Stimulated activated CD4-positive, alpha-beta T cell treated with anti-CD3 and anti-CD28 coated beads, TNF-alpha, amount 100 ng/mL, for 1 hour (primary cell): ENCODE measurements at regions not wholly inside any gene's neighbourhood (a gene's known extent, or its start where the extent isn't known, plus 50 kb on each side); places are given as distances from the start of the nearest gene placed in this dataset.
"Not testable (repeated sequence)": the region's sequence is repeated elsewhere in the genome, so short reads cannot be mapped to it uniquely, and the experiment has no call there.

ENCODE experiments used
- DNase-seq, 3 donors: peaks; one replicate each; pipeline ENCODE4 v3.0.0-alpha.2; 2020; ENCODE audit warnings: low read depth in 3 of 3, low spot score in 1 of 3

DNA sequence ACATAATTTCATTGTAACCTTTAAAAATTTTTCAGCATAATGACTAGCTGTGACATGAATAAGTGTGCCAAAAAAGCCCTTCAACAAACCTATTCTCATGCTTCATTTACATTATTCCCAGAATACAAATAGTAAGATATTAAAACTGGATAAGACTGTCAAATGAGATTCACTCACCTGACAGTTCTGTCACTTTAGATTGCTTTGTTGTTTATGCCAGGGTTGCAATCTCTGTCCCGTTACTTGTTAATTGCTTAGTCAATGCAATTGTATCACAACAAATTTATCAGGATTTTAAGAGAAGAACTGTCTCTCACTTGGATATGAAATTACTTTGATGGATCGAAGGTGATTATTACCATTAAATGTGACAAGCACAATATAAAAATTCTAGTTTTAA, 616.0 kb upstream of the IGFBP7 start:
- no peak for DNase-seq

DNA sequence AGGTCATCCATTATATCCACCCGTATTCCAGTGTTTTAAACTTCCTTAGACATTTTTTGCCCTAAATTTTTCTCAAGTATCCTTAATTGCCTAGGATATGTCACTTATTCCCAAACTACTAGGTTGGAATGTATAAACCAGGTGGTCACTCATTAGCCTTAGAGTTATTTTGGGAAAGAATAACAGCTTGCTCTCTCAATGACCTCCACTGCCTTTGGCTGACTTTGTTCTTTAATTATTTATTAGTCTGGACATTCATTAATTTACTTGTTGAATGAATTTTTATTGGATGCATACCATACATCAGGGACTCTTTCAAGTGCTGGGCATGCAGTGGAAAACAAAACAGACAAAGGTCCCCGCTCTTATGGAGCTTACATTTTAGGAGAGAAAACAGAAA, 609.3 kb upstream of the IGFBP7 start:
- no peak for DNase-seq

DNA sequence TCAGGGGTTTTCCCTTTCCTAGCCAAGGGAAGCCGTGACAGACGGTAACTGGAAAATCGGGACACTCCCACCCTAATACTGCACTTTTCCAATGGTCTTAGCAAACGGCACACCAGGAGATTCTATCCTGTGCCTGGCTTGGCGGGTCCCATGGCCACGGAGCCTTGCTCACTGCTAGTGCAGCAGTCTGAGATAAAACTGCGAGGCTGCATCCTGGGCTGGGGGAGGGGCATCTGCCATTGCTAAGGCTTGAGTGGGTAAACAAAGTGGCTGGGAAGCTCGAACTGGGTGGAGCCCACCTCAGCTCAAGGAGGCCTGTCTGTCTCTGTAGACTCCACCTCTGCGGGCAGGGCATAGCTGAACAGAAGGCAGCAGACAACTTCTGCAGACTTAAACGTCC, 604.1 kb upstream of the IGFBP7 start:
- not testable (repeated sequence) for DNase-seq

DNA sequence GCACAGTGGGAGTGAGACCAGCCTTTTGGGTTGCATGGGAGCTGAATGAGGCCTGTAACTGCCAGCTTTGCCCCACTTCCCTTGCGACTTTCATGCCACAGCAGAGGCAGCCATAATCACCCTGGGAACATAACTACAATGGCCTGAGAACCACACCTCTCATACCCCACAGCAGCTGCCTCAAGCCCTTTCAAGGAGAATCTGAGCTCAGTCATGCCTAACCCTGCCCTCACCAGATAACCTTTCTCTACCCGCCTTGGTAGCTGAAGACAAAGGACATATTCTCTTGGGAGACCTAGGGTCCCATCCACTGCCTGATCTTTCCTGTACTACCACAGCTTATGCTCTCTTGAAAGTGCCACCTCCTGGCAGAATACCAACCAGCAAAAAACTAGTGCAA, 599.9 kb upstream of the IGFBP7 start:
- no peak for DNase-seq

DNA sequence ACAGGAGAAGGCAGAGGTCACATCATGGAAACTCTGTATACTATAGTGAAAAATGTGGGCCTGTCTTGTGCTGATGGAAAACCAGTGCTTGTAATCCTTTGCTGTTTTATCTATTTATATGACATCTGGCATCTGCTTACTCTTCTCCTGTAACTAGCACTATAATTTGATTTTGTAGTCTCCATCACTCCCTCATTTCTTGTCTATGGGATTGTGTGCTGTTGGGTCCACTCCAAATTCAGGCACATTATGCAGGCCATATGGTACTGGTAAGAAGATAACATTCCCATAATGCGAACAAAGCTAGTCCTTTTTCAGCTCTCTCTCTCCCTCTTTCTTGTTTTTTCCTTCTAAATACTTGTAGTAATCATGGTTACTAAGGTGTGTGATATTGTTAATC, 581.2 kb upstream of the IGFBP7 start:
- no peak for DNase-seq

DNA sequence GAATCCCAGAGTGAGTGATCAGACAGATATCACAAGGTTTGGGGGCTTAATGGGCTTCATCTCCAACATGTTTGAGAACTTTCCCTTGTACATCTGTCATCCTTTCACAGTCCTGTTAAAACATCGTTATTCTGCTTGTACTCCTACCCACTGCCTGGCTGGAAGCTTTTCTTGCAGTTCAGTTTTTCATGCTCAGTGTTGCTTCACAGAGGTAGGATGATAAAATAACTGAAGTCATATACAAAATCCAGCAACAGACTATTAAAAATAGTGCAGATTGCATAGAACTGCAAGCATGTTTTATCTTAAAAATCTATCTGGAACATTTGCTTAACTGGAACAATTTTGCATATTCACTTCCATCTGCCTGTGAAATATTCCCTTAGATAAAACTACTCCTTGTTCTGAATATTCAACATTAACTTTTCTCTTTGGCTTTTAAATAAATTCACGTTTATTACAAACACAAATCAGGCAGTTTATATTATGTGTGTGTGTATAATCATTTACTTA, 579.6 kb upstream of the IGFBP7 start:
- DNase-seq: no peak

DNA sequence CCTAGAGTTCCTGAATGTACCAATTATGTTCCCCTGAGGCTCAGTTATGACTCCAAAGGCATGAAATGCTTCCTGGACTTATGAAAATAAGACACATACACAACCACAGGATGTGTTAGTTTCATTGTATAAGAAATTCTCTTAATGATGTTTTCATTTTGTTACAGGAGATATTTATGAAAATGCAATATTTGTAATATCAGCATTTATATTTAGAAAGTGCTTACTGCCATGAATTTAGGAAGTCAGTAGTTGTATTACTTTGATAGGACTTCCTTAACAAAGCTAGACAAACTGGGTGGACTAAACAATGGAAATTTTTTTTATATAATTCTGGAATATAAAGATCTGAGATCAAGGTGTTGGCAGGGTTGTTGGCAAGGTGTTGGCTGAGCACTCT, 572.1 kb upstream of the IGFBP7 start:
- DNase-seq: no peak

DNA sequence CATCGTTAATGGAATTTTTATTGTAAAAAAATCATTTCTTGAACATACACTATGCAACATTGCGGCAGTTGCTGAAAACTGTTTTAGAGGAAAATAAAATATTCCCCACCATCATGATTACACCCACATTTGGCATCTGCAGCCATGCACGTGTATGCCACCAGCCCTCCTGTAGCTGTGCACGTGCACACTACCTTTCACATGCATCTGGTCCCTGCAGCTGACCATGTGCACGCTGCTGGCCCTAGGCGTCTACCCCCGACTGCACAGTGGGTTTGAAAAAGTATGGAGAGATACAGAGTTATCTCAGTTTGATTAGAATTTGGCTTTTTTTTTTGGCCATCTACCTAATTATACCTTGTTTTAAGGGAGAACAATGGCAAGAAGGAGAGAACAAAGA, 569.8 kb upstream of the IGFBP7 start:
- DNase-seq: no peak

DNA sequence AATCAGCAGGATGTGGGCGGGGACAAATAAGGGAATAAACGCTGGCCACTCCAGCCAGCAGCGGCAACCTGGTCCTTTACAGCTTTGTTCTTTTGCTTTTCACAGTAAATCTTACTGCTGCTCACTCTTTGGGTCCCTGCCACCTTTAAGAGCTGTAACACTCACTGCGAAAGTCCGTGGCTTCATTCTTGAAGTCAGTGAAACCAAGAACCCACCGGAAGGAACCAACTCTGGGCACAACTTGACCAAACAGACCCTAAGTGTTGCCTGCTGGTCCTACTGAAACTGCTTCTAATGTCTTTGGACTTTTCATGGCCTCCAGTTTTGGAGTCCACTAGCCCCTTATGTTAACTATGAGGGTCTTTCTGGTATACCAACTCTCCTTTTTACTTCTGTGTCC, 566.2 kb upstream of the IGFBP7 start:
- no peak for DNase-seq

DNA sequence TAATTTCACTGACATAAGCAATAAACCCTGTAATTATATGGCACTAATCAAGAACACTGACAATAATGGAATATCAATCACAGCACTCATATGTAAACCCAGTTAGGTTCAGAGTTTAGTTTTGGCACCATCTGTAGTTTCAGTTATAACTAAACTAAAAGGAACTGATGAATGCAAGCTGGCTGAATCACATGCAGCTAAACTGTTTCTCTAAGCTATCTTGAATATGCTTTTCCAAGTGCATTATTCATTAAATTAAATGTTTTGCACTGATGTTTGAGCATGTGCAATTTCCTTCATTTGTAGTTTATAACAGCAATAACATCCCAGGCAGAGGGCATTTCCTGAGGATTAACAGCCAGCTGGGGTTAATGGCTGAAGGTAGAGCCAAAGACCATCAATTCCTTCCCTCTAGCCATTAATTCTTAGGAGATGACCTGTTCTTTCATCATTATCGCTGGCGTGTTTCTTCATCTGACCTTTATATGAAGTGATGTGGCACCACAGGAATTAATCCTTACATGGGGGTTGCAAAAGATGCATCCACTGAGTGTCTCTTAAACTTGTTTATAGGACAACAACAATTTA, 562.8 kb upstream of the IGFBP7 start:
- DNase-seq: no peak

DNA sequence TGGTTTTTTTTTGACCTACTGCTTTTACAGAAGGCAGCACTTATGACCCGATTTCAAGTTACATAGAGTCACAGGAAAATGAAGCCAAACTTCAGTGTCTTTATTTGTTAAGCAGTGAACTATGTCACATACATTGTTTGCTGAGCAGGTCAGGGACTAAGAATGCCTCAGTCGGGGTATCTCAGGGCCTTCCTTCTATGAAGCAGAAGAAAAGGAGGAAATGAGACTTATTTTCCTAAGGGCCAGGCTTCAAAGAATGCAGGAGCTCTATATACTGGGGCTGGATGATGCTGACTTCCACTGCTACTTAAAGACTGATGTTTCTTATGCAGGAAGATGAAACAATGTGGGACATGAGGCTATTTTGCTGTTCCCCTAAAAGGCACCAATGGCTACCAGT, 558.4 kb upstream of the IGFBP7 start:
- DNase-seq: no peak

DNA sequence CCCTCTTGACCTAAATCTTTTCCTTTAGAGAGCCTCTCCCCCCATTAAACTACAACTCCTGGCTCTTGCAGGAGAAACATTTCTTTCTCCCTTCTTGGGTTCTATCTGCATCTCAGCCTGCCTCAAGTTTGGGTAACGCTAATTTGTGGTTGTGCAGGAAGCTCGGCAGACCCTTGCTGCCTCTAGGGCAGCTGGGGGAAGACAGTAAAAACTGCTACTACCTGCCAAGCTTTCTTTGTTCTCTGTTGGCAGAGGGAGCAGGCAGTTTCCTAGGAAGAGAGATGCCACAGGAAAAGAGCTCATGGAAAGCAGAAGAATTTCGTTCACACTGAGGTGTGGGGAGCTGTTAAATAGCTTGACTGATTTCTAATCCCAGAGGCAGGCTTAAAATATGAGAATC, 555.6 kb upstream of the IGFBP7 start:
- no peak for DNase-seq

DNA sequence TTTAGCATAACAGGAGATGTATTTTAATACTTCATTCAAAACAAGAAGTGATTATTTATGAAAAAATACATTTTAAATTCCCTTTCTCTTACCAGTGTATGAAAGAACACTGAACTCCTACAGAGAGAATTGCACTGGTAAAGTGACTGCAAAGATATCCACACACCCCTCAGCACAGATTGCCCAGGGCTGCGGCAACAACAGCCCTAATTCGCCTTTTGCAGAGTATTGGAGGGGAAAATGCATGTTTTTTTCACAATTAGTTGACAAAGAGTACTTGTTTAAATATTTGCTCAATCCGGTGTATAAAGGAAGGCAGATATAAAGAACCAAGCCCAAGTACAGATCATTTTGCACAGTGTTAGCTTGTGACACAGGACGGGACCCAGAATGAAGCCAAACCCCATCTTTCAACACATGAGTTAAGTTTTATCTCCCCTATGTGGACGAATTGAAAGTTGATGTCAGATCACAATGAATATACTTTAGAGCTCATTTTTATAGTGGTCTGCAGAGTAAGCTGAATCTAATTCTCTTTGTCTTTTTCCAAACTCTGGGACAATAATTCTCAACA, 551.4 kb upstream of the IGFBP7 start:
- no peak for DNase-seq

DNA sequence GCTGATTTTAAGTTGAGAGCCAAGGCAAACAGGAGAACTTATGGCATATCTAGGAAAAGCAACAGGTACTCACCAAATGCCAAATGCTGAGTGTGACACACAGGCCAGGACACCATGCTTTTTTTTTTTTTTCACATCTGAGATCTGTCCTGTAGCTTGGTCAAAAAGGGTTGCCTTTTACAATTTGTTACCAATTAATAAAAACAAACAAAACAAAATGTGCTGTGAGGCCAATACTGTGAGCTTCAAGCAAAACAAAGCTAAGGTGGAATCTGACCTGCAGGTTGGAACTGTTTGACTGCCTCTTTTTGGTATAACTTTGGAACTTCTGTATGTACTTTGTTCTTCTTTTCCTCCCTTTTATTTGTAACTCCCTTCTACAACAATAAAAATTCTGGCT, 548.5 kb upstream of the IGFBP7 start:
- no peak for DNase-seq

DNA sequence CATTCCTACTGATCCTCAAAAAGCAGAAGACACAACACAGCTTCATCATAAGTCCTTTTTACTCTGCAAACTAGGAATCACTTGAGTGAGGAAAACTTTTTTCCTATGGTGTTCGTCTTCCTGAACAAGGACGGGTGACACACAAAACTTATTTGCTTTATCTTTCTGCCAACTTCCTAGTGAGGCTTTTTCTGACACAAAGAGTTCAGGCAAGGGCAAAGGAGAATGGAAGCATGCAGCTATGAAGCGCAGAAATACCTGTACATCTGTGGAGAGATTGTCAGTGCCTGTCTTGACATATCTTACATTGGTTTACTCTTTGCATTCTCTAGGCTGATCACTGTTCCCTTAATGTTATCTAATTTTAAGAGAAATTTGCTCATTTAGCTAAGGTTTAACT, 548.0 kb upstream of the IGFBP7 start:
- DNase-seq: no peak

DNA sequence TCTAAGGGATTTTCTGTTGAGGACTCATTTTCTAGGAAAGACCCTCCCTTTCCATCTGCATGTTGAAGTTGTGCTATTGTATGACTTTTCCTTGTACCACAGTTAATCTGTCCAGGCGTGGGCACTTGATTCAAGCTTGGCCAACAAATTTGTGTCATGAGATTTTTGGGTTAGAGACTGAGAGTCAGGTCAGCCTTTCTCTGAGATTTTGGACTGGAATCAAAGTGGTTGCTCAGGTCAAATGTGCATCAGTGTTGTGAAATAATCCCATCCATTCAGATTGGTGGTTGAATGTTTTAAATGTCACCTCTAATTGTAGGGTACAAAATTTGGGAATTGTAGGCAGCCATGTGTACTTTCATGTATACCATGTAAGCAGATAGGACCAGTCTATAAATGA, 545.2 kb upstream of the IGFBP7 start:
- DNase-seq: no peak

DNA sequence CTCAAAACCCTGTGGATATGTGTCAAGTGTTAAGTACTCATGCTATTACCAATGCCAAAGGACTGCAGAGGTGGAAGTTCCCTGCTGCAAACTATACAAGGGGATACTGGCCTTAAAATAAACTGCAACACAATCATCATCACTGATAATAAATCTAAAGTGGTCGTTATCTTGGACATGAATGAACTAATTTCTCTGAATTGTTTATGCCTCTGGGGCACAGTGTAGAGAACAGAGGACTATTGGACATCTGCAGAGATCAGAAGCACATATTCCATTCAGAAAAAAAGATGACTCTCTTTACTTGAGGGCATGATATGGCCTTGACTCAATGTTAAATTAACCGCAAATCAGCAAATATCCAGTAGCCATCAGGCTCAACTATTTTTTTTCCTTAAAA, 542.6 kb upstream of the IGFBP7 start:
- DNase-seq: no peak

DNA sequence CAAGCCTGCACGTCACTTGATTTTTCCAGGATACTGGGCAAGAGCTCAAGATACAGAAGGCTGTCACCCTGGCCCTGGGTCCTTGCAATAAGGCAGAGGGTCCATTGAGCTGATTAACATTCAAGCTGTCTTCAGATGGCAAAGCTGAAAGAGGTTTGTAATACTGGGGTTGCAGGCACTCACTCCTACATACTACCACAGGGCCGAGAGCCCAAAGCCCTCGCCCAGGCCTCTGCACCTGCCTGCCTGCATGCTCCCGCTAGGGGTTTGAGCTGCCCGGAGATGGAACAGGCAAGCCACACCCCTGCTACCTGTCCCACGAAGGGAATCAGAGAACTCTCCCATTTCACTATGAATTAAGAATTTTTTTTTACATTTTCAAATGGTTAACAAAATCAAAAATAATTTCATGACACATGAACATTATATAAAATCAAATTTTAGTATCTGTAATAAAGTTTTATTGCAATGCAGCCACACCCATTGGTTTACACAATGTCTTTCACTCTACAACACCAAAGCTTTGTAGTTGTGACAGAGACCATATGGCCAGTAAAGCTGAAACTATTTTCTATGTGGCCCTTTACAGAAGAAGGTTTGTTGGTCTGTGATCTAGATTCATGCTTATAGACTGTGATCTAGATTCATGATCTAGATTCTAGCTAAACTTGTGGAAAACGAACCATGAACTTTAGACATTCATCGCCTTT, 530.4 kb upstream of the IGFBP7 start:
- DNase-seq: no peak

DNA sequence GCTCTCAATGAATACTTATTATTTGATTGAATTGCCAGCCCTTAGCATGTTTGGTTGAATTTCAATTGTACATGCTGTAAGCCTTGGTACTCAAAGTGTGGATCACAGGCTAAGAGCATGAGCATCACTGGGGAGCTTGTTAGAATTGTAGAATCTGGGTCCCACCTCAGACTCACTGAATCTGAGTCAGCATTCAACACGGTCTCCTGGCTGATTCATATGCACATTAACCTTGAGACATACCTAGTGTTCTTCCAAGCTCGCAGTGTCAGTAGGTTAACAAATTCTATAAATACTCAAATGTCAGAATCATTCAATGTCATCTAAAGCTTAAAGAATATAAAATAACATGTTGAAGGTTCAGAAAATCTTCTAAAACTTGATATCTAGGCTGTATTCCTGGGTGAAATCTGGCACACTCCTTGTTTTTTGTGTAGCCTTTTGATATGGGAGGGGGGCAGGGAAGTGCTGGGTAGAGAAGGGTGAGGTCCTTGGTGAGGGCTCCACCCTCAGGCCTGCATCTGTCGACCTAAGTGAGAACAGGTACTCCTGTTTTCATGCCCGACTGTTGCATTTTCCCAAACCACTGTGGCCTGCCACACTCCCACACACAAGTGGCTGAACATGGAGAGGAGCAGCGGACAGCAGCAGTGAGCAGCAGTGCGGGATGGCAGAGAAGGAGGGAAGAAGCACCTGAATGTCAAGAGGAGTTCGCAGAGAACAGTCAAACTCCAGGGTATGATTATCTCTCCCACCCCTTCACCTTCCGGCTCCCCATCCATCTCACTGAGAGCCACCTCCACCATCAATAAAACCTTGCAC, 529.6 kb upstream of the IGFBP7 start:
- DNase-seq: no peak

DNA sequence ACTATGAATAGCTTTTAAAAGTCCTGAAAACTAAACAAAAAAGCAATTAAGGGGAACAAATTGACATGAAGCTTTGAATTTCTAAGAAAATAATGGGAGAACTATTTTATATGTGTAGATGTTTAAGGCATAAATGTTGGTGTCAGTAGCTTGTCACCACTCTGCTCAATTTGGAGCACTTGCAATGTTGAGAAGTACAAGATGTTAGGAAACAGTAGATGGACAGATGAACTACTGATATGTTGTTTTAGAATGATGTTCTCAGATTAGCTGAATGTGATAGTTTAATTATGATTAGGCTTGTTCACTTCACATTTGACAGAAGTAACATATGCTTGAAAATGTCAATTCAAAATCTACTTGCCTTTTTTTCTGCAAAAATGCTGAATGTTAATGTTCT, 525.7 kb upstream of the IGFBP7 start:
- no peak for DNase-seq

DNA sequence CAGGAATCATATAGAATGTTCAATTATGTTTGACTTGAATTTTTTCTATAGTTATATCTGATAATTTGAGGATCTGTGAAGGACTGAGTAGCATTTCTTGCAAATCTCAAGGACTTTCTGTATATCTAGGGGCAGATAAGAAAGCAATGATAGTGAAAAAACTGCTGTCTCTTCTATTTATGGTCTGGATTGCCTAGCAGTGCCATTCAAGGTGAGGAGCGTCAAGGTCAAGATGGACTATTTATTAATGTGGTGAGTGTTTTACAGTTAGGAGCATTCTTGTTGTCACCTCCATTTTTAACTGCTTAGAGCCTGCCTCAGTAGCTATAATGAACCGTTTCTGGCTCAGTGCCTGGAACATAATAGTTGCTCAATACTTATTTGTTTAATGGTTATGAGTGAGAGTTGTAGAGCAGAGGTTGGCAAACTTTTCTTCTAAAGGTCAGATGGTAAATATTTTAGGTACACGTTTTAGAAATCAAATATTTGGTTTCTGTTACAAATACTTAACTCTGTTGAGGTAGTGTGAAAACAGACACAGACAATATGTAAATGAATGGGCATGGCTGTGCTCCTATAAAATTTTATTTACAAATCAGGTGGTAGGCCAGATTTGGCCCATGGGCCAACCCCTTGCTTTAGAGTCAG, 523.2 kb upstream of the IGFBP7 start:
- no peak for DNase-seq
